ENCODE measurements at regions not wholly inside any gene's neighbourhood (a gene's known extent, or its start where the extent isn't known, plus 50 kb on each side); places are given as distances from the start of the nearest gene placed in this dataset.

DNA sequence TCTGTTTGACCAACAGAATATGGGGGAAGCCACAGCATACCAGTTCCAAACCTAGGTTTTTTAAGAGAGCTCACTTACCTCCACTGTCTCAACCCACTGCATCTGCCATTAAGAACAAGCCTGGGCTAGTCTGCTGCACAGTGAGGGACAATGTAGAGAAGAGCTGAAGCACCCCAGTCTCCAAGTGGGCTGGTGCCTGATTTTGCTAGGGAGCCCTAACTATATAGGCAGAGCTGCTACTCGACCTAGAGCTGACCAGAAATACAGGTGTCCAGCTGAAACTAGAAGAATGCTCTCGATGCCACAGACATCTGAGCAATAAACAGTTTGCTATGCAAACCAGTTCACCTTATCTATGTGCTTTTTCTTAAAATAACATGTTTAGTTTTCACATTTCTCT, 106.9 kb upstream of the BET1 start:
- Histone ChIP-seq H3K27ac (ENCODE audit: insufficient read depth, low read length) (no peak overlapping the region), H3K79me2 (ENCODE audit: control insufficient read depth, insufficient read depth, low read length) (no peaks in the 10 kb centered on the region), H3K4me3 (replicated peaks in 1 of 4; ENCODE audit: control extremely low read depth in 1 of 4, insufficient read depth in 1 of 4, low read depth in 3 of 4, low read length in 4 of 4) (no peak overlapping the region), H3K36me3 (ENCODE audit: control insufficient read depth, insufficient read depth, low read length) (no peaks in the 10 kb centered on the region), H2AFZ (ENCODE audit: low read length) (peak overlapping the region; percentile 7), H4K20me1 (ENCODE audit: control insufficient read depth, extremely low read depth, insufficient read depth, low read length) (no peaks in the 10 kb centered on the region), H3K9ac (ENCODE audit: insufficient read depth, low read length) (no peak overlapping the region), H3K9me3 (ENCODE audit: control insufficient read depth, insufficient read depth, low read depth, low read length) (no peaks in the 10 kb centered on the region), H3K27me3 (ENCODE audit: control insufficient read depth, insufficient read depth, low read length) (no peaks in the 10 kb centered on the region), H3K4me2 (ENCODE audit: extremely low read depth, insufficient read depth, low read length) (no peak overlapping the region), H3K4me1 (ENCODE audit: control insufficient read depth, extremely low read depth, insufficient read depth, low read length) (no peaks in the 10 kb centered on the region)
- TF ChIP-seq, protein P1, sequence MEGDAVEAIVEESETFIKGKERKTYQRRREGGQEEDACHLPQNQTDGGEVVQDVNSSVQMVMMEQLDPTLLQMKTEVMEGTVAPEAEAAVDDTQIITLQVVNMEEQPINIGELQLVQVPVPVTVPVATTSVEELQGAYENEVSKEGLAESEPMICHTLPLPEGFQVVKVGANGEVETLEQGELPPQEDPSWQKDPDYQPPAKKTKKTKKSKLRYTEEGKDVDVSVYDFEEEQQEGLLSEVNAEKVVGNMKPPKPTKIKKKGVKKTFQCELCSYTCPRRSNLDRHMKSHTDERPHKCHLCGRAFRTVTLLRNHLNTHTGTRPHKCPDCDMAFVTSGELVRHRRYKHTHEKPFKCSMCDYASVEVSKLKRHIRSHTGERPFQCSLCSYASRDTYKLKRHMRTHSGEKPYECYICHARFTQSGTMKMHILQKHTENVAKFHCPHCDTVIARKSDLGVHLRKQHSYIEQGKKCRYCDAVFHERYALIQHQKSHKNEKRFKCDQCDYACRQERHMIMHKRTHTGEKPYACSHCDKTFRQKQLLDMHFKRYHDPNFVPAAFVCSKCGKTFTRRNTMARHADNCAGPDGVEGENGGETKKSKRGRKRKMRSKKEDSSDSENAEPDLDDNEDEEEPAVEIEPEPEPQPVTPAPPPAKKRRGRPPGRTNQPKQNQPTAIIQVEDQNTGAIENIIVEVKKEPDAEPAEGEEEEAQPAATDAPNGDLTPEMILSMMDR (conservative IDR thresholded peaks at IDR 0.05 in 1 of 2, IDR thresholded peaks at IDR 0.05 in 1 of 2; ENCODE audit: low read depth in 1 of 2, low read length in 2 of 2) = no peak
- no peak for TF ChIP-seq EZH2 (IDR thresholded peaks at IDR 0.05; ENCODE audit: low read length, missing control alignments)
- peak in 1 of 2 donors; percentile 49 for DNase-seq (ENCODE audit: low read depth in 2 of 2)

DNA sequence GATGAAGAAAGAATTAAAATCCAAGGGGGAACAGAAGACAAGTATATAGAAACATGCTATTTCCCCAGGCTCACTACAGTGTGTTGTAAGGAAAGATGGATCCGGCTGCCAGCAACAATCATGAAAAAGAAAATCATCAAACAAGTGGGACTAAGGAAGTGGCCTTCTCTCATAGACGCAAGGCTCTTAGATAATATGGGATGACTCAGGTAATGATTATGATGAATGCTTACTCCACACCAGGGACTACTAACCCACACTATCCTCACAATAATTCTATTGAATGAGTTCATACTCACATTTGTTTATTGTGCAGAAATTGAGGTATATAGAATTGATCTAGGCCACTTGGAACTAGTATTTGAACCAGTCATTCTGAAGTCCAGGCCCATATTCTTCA, 111.2 kb upstream of the BET1 start:
- H3K36me3 ChIP-seq (ENCODE audit: control insufficient read depth, insufficient read depth, low read length) = no peaks in the 10 kb centered on the region
- H3K4me1 ChIP-seq (ENCODE audit: control insufficient read depth, extremely low read depth, insufficient read depth, low read length) = no peaks in the 10 kb centered on the region
- H3K79me2 ChIP-seq (ENCODE audit: control insufficient read depth, insufficient read depth, low read length) = no peaks in the 10 kb centered on the region
- H3K27me3 ChIP-seq (ENCODE audit: control insufficient read depth, insufficient read depth, low read length) = no peaks in the 10 kb centered on the region
- TF ChIP-seq, protein P1 (conservative IDR thresholded peaks at IDR 0.05 in 1 of 2, IDR thresholded peaks at IDR 0.05 in 1 of 2; ENCODE audit: low read depth in 1 of 2, low read length in 2 of 2) = no peak
- TF ChIP-seq EZH2 (IDR thresholded peaks at IDR 0.05; ENCODE audit: low read length, missing control alignments) = no peak
- no peak overlapping the region for H3K4me3 ChIP-seq (replicated peaks in 1 of 4; ENCODE audit: control extremely low read depth in 1 of 4, insufficient read depth in 1 of 4, low read depth in 3 of 4, low read length in 4 of 4)
- no peaks in the 10 kb centered on the region for H3K9me3 ChIP-seq (ENCODE audit: control insufficient read depth, insufficient read depth, low read depth, low read length)
- H3K4me2 ChIP-seq (ENCODE audit: extremely low read depth, insufficient read depth, low read length) = no peak overlapping the region
- H3K27ac ChIP-seq (ENCODE audit: insufficient read depth, low read length) = no peak overlapping the region
- peak in 1 of 2 donors; percentile 20 for DNase-seq (ENCODE audit: low read depth in 2 of 2)
- no peaks in the 10 kb centered on the region for H4K20me1 ChIP-seq (ENCODE audit: control insufficient read depth, extremely low read depth, insufficient read depth, low read length)
- no peak overlapping the region for H3K9ac ChIP-seq (ENCODE audit: insufficient read depth, low read length)
- no peak overlapping the region for H2AFZ ChIP-seq (ENCODE audit: low read length)

DNA sequence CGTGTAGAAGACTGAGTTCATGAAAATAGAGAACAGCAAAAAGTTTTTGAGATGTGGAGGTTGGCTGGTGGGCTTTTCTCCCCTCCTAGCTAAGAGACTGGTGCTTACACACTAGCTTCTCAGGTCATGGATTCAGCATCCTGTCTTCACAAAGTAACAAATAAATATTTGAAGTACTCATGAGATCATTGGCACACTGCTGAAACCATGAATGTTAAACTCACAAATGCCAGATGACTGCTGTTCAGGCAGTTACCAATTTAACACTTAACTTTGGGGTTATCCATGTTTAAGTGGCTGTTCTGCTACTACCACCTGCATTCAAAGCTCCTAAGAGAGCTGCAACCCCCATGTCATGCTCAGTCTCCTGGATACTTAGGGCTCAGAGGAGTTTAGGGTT, 119.0 kb upstream of the BET1 start:
- Histone ChIP-seq H3K9me3 (ENCODE audit: control insufficient read depth, insufficient read depth, low read depth, low read length) (no peaks in the 10 kb centered on the region), H3K27ac (ENCODE audit: insufficient read depth, low read length) (no peak overlapping the region), H3K27me3 (ENCODE audit: control insufficient read depth, insufficient read depth, low read length) (no peaks in the 10 kb centered on the region), H3K9ac (ENCODE audit: insufficient read depth, low read length) (no peak overlapping the region), H3K4me2 (ENCODE audit: extremely low read depth, insufficient read depth, low read length) (no peak overlapping the region), H4K20me1 (ENCODE audit: control insufficient read depth, extremely low read depth, insufficient read depth, low read length) (no peaks in the 10 kb centered on the region), H3K4me1 (ENCODE audit: control insufficient read depth, extremely low read depth, insufficient read depth, low read length) (no peaks in the 10 kb centered on the region), H3K36me3 (ENCODE audit: control insufficient read depth, insufficient read depth, low read length) (no peaks in the 10 kb centered on the region), H3K4me3 (replicated peaks in 1 of 4; ENCODE audit: control extremely low read depth in 1 of 4, insufficient read depth in 1 of 4, low read depth in 3 of 4, low read length in 4 of 4) (no peak overlapping the region), H3K79me2 (ENCODE audit: control insufficient read depth, insufficient read depth, low read length) (no peaks in the 10 kb centered on the region), H2AFZ (ENCODE audit: low read length) (no peak overlapping the region)
- TF ChIP-seq EZH2 (IDR thresholded peaks at IDR 0.05; ENCODE audit: low read length, missing control alignments) = no peak
- TF ChIP-seq, protein P1 (conservative IDR thresholded peaks at IDR 0.05 in 1 of 2, IDR thresholded peaks at IDR 0.05 in 1 of 2; ENCODE audit: low read depth in 1 of 2, low read length in 2 of 2) = no peak
- DNase-seq (ENCODE audit: low read depth in 2 of 2) = peak in 1 of 2 donors; percentile 15
